ENCODE measurements at regions not wholly inside any gene's neighbourhood (a gene's known extent, or its start where the extent isn't known, plus 50 kb on each side); places are given as distances from the start of the nearest gene placed in this dataset.
A peak's percentile ranks its signal among the peaks of the same experiment; 100 is the strongest.

GRCh38 chr3:104909198-104909597, 457.5 kb upstream of the ALCAM start:
- no peaks in the 10 kb centered on the region for H3K79me2 ChIP-seq (ENCODE audit: control insufficient read depth in 1 of 2, insufficient read depth in 2 of 2, low read length in 2 of 2)
- CTCF ChIA-PET (ENCODE audit: partially characterized antibody) = interaction anchor here (1.0 to 1.7 kb wide), 2 partner anchors 11 to 80 kb away, joined by 3 to 4 read pairs; no protein-coding TSS in a partner anchor
- FAIRE-seq = no peak
- H4K8ac ChIP-seq (ENCODE audit: extremely low read depth, insufficient read depth, low read length) = no peak overlapping the region
- H3K23me2 ChIP-seq (ENCODE audit: low read depth, low read length) = no peaks in the 10 kb centered on the region
- H2AK5ac ChIP-seq (ENCODE audit: low read depth, low read length) = no peak overlapping the region
- WGBS, 2 experiments (ENCODE audit: extremely low coverage in 1 of 2, insufficient coverage in 1 of 2, insufficient read length in 1 of 2, insufficient replicate concordance in 2 of 2, low coverage in 1 of 2, low lambda C conversion rate in 2 of 2, missing lambda C conversion rate in 1 of 2) = 71% methylated on average over 1 of the region's 1 CpG; no CpG with 5 or more reads in 1 of the 2 experiments
- H3K27ac ChIP-seq (ENCODE audit: low read depth, low read length) = no peak overlapping the region
- no peak overlapping the region for H3K4ac ChIP-seq (replicated peaks; ENCODE audit: insufficient read length, low read depth, low read length)
- no peaks in the 10 kb centered on the region for H4K20me1 ChIP-seq (replicated peaks in 1 of 2; ENCODE audit: control insufficient read depth in 1 of 2, insufficient read depth in 2 of 2, low read length in 2 of 2)
- H2BK12ac ChIP-seq (ENCODE audit: low read depth, low read length) = no peak overlapping the region
- no peak overlapping the region for H4K91ac ChIP-seq (replicated peaks; ENCODE audit: insufficient read length, low read length)
- H4K5ac ChIP-seq (ENCODE audit: insufficient read length, low read depth, low read length) = no peak overlapping the region
- H3K56ac ChIP-seq (replicated peaks; ENCODE audit: insufficient read length, low read depth, low read length) = no peak overlapping the region
- peak overlapping the region; percentile 17; the same call in 1 of the 2 replicates for H2AFZ ChIP-seq (ENCODE audit: low read length)
- H3K14ac ChIP-seq (ENCODE audit: insufficient read length) = no peak overlapping the region
- H3K79me1 ChIP-seq (ENCODE audit: low read depth, low read length) = no peaks in the 10 kb centered on the region
- no peak overlapping the region for H2BK15ac ChIP-seq (ENCODE audit: low read length)
- no peak overlapping the region for H2BK5ac ChIP-seq (ENCODE audit: low read depth, low read length)
- no peak overlapping the region for H3K4me3 ChIP-seq (ENCODE audit: extremely low read depth in 1 of 4, insufficient read depth in 2 of 4, low read depth in 3 of 4, low read length in 4 of 4)
- H3K27me3 ChIP-seq (replicated peaks in 1 of 4; ENCODE audit: control insufficient read depth in 3 of 4, extremely low read depth in 1 of 4, insufficient read depth in 3 of 4, low read length in 3 of 4) = no peaks in the 10 kb centered on the region
- no peak for TF ChIP-seq SUZ12 (IDR thresholded peaks at IDR 0.05; ENCODE audit: low read length)
- TF ChIP-seq NRF1 (IDR thresholded peaks at IDR 0.05; ENCODE audit: low read depth, low read length) = no peak
- no peak for TF ChIP-seq JUN (IDR thresholded peaks at IDR 0.05; ENCODE audit: low read depth, low read length)
- no peak overlapping the region for H3K18ac ChIP-seq (ENCODE audit: extremely low read depth, low read length)
- H3K9ac ChIP-seq (replicated peaks in 1 of 4; ENCODE audit: extremely low read depth in 1 of 4, low read depth in 3 of 4, low read length in 3 of 4) = no peak overlapping the region
- no peak overlapping the region for H2BK120ac ChIP-seq (replicated peaks; ENCODE audit: low read depth, low read length)
- no peak for DNase-seq (ENCODE audit: low read depth in 1 of 2, low spot score in 2 of 2)
- no peak overlapping the region for H3K23ac ChIP-seq (ENCODE audit: insufficient read length)
- H3K9me3 ChIP-seq (ENCODE audit: insufficient read depth in 2 of 2, low read depth in 1 of 2, low read length in 1 of 2) = peaks cover 0 to 5% of the 10 kb centered on the region in 2 experiments; a peak in 1 of 4 replicates
- peaks cover 0 to 7% (median 3%) of the 10 kb centered on the region in 4 experiments; a peak in 4 of 7 replicates for H3K4me1 ChIP-seq (replicated peaks in 1 of 4; ENCODE audit: control insufficient read depth in 3 of 4, insufficient read depth in 4 of 4, low read length in 3 of 4)
- H2BK20ac ChIP-seq (ENCODE audit: low read length) = no peak overlapping the region
- no peaks in the 10 kb centered on the region for H3K36me3 ChIP-seq (ENCODE audit: control insufficient read depth in 2 of 4, insufficient read depth in 4 of 4, low read length in 3 of 4)
- POLR2A ChIA-PET (ENCODE audit: partially characterized antibody) = no interaction called here
- 0 out of 4 replicates have a peak overlapping the region, but pooled peaks of 1 of the 2 experiments have one; percentile 12 for H3K4me2 ChIP-seq (ENCODE audit: insufficient read depth in 1 of 2, low read depth in 2 of 2, low read length in 2 of 2)
